SK-N-SH treated with all-trans-retinoic acid at 6 μM for 48 hours (cell line): ENCODE measurements at regions not wholly inside any gene's neighbourhood (a gene's known extent, or its start where the extent isn't known, plus 50 kb on each side); places are given as distances from the start of the nearest gene placed in this dataset.

Source experiments
- ATAC-seq: fragments of 200-7000 bp; cut with Tn5 transposase; 3 replicates; pipeline ENCODE4 v1.9.1; 2020; ENCODE audit warnings: mild to moderate bottlenecking, moderate library complexity
- ARNTL ChIP-seq: fragments of 450-650 bp; formaldehyde crosslinking; IDR thresholded peaks from 2 replicates; pipeline ENCODE4 v1.5.0; 2020; ENCODE audit warnings: low read depth, mild to moderate bottlenecking, moderate library complexity, borderline replicate concordance
- CSDC2 ChIP-seq: fragments of 250-450 bp; sonication (Bioruptor Pico); IDR thresholded peaks from 2 replicates; pipeline ENCODE4 v1.5.0; 2020; ENCODE audit warnings: mild to moderate bottlenecking, moderate library complexity
- CSRNP3 ChIP-seq: fragments of 250-450 bp; sonication (Bioruptor Pico); IDR thresholded peaks from 2 replicates; pipeline ENCODE4 v1.5.1; 2021; ENCODE audit warnings: mild to moderate bottlenecking, moderate library complexity
- ESRRG ChIP-seq: fragments of 250-450 bp; sonication (Bioruptor Pico); IDR thresholded peaks from 2 replicates; pipeline ENCODE4 v1.6.1; 2021; ENCODE audit warnings: mild to moderate bottlenecking
- GLIS3 ChIP-seq: fragments of 250-450 bp; sonication (Bioruptor Pico); IDR thresholded peaks from 2 replicates; pipeline ENCODE4 v1.5.0; 2020; ENCODE audit warnings: mild to moderate bottlenecking, moderate library complexity
- ISL1 ChIP-seq: fragments of 250-450 bp; sonication (Bioruptor Pico); IDR thresholded peaks from 2 replicates; pipeline ENCODE4 v2.1.2; 2022; ENCODE audit warnings: mild to moderate bottlenecking, moderate library complexity
- OSR1 ChIP-seq: fragments of 250-450 bp; sonication (Bioruptor Pico); IDR thresholded peaks from 2 replicates; pipeline ENCODE4 v1.8.0; 2022; ENCODE audit warnings: moderate library complexity, mild to moderate bottlenecking, inconsistent platforms
- PATZ1 ChIP-seq: fragments of 250-450 bp; sonication (Bioruptor Pico); IDR thresholded peaks from 2 replicates; pipeline ENCODE4 v1.8.0; 2020; ENCODE audit warnings: mild to moderate bottlenecking, moderate library complexity, borderline replicate concordance
- POU6F1 ChIP-seq: fragments of 250-450 bp; sonication (Bioruptor Pico); IDR thresholded peaks from 2 replicates; pipeline ENCODE4 v1.8.0; 2021; ENCODE audit warnings: low read depth, mild to moderate bottlenecking, moderate library complexity, borderline replicate concordance
- PPARA ChIP-seq: fragments of 250-450 bp; sonication (Bioruptor Pico); IDR thresholded peaks from 2 replicates; pipeline ENCODE4 v1.5.0; 2020; ENCODE audit warnings: mild to moderate bottlenecking, borderline replicate concordance
- RARB ChIP-seq: fragments of 250-450 bp; sonication (Bioruptor Pico); IDR thresholded peaks from 2 replicates; pipeline ENCODE4 v1.8.0; 2021; ENCODE audit warnings: mild to moderate bottlenecking, moderate library complexity
- SNAI2 ChIP-seq: fragments of 250-450 bp; sonication (Bioruptor Pico); IDR thresholded peaks from 2 replicates; pipeline ENCODE4 v1.5.0; 2020; ENCODE audit warnings: mild to moderate bottlenecking, moderate library complexity
- TCF4 ChIP-seq: fragments of 250-450 bp; sonication (Bioruptor Pico); IDR thresholded peaks from 2 replicates; pipeline ENCODE4 v1.8.0; 2021; ENCODE audit warnings: mild to moderate bottlenecking, moderate library complexity, borderline replicate concordance
- TSHZ2 ChIP-seq: fragments of 250-450 bp; sonication (Bioruptor Pico); IDR thresholded peaks from 2 replicates; pipeline ENCODE4 v1.5.0; 2020; ENCODE audit warnings: mild to moderate bottlenecking, moderate library complexity
- ZC3H10 ChIP-seq: fragments of 250-450 bp; sonication (Bioruptor Pico); IDR thresholded peaks from 2 replicates; pipeline ENCODE4 v1.5.1; 2021; ENCODE audit warnings: mild to moderate bottlenecking, moderate library complexity
- ZFP3 ChIP-seq: fragments of 250-450 bp; sonication (Bioruptor Pico); IDR thresholded peaks from 2 replicates; pipeline ENCODE4 v1.5.0; 2020; ENCODE audit warnings: mild to moderate bottlenecking, moderate library complexity
- ZFP30 ChIP-seq: fragments of 450-650 bp; formaldehyde crosslinking; IDR thresholded peaks from 2 replicates; pipeline ENCODE4 v1.5.0; 2022; ENCODE audit warnings: mild to moderate bottlenecking, moderate library complexity
- ZNF565 ChIP-seq: fragments of 450-650 bp; formaldehyde crosslinking; conservative IDR thresholded peaks from 2 replicates; pipeline ENCODE4 v1.5.0; 2020; ENCODE audit warnings: low read depth, mild to moderate bottlenecking, moderate library complexity
- ZNF70 ChIP-seq: fragments of 450-650 bp; formaldehyde crosslinking; IDR thresholded peaks from 2 replicates; pipeline ENCODE4 v1.5.0; 2020; ENCODE audit warnings: mild to moderate bottlenecking, moderate library complexity
- ZNF8 ChIP-seq: fragments of 450-650 bp; formaldehyde crosslinking; IDR thresholded peaks from 2 replicates; pipeline ENCODE4 v1.5.0; 2020; ENCODE audit warnings: mild to moderate bottlenecking, moderate library complexity

- no peak for ATAC-seq
- TF ChIP-seq RARB (no peak), ZNF70 (CRISPR knock-in tag) (no peak), PATZ1 (no peak), ZNF565 (CRISPR knock-in tag) (no peak), POU6F1 (CRISPR knock-in tag) (no peak), TCF4 (CRISPR knock-in tag) (no peak), ESRRG (CRISPR knock-in tag) (no peak), TSHZ2 (CRISPR knock-in tag) (no peak), PPARA (CRISPR knock-in tag) (no peak)
Observed at GRCh38 chr3:110272525-110272924, 799.1 kb upstream of the NECTIN3 start.

- ATAC-seq = no peak
Observed at GRCh38 chr3:110291886-110292501, 779.6 kb upstream of the NECTIN3 start.

GRCh38 chr3:110293660-110294059 lies 778.0 kb upstream of the NECTIN3 start:
- TF ChIP-seq CSDC2 (CRISPR knock-in tag) = no peak

More at GRCh38 chr3:110291886-110292501, 779.6 kb upstream of the NECTIN3 start:
- no peak for TF ChIP-seq PPARA (CRISPR knock-in tag)

GRCh38 chr3:110296885-110297284 lies 774.7 kb upstream of the NECTIN3 start:
- TF ChIP-seq RARB = no peak
- TF ChIP-seq ESRRG (CRISPR knock-in tag) = no peak
- TF ChIP-seq OSR1 = no peak
- TF ChIP-seq ISL1 (CRISPR knock-in tag) = no peak
- no peak for TF ChIP-seq CSRNP3 (CRISPR knock-in tag)
- TF ChIP-seq ARNTL = no peak
- TF ChIP-seq ZNF8 = no peak
- no peak for TF ChIP-seq ZFP30 (CRISPR knock-in tag)
- no peak for TF ChIP-seq PATZ1
- no peak for TF ChIP-seq TSHZ2 (CRISPR knock-in tag)
- TF ChIP-seq TCF4 (CRISPR knock-in tag) = no peak
- no peak for TF ChIP-seq GLIS3
- TF ChIP-seq SNAI2 (CRISPR knock-in tag) = no peak
- no peak for TF ChIP-seq PPARA (CRISPR knock-in tag)
- no peak for TF ChIP-seq ZFP3 (CRISPR knock-in tag)
- TF ChIP-seq POU6F1 (CRISPR knock-in tag) = no peak
- TF ChIP-seq CSDC2 (CRISPR knock-in tag) = no peak
- no peak for TF ChIP-seq ZNF565 (CRISPR knock-in tag)
- TF ChIP-seq ZC3H10 = no peak
- no peak for TF ChIP-seq ZNF70 (CRISPR knock-in tag)
- no peak for ATAC-seq

More at GRCh38 chr3:110293660-110294059, 778.0 kb upstream of the NECTIN3 start:
- no peak for ATAC-seq
